Fibroblast of skin of scalp (primary cell): ENCODE measurements at regions not wholly inside any gene's neighbourhood (a gene's known extent, or its start where the extent isn't known, plus 50 kb on each side); places are given as distances from the start of the nearest gene placed in this dataset.
"Not testable (repeated sequence)": the region's sequence is repeated elsewhere in the genome, so short reads cannot be mapped to it uniquely, and the experiment has no call there.

Experiments
- DNase-seq: peaks from one replicate; pipeline ENCODE4 v3.0.0-alpha.2; 2013

DNA sequence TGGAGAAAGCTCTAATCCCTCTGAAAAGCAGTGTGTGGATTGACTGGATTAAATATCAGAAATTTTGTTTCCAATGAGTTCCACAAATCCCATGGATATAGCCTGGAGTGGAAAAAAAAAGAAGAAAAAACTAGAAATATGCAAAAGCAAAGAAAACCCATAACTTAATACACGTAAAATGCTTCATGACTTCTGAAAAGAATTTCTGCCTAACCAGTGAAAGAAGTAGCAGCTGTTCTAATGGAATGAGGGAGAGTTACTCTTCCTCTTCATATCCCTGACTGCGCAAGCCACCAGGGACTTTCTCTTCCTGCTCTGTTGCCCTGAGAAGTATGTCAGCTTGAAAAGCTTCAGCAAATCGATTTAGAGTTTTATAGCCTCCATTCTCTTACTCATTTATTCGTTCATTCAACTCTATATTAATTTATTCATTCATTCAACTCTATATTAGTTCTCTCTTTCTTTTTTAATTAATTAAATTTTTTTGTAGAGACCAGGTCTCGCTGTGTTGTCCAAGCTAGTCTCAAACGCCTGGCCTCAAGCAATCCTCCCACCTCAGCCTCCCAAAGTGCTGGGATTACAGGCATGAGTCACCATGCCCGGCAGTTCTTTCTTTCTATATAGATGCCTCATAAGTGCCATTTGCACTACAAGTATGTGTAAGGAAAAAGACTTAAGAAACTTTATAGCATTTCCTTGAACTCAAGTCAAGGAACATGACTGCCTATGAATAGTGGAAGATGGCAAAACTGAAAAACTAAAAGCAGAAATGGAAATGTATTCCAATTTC, 447.3 kb upstream of the NRP1 start:
- peak; percentile 35 for DNase-seq

GRCh38 chr10:33780961-33781360, 446.5 kb upstream of the NRP1 start:
- DNase-seq, result peak; percentile 12

- no peak for DNase-seq
Observed at GRCh38 chr10:33777223-33777622, 442.8 kb upstream of the NRP1 start.

GRCh38 chr10:33776419-33777070, 442.1 kb upstream of the NRP1 start:
- DNase-seq, result no peak

- DNase-seq, result no peak
Observed at GRCh38 chr10:33774857-33775256, 440.4 kb upstream of the NRP1 start.

DNA sequence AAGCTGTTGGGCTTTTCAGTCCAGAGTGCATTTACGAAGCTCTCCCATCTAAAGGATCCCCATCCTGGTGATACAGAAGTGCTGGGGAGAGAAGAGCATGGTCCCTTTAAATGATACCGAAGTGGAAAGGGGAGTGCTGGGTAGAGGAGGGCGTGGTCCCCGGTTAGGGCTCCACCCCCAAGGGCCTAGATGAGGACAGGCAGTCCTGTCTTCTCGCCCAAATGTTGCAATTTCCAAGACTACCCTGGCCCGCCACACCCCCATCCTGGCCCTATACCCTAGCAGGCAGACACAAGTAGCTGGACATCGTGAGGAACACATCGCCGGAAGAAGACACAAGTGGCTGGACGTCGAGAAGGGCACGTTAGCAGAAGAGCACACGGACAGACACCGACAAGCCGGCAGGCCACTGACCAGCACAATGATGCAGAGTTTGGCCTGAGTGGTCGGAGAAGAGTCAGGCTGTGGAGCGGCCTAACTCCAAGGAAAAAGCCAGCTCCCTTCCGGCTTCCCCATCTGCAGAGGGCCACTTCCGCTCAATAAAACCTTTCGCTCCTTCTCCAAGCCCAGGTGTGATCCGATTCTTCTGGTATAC, 439.5 kb upstream of the NRP1 start:
- DNase-seq, result no peak

- peak; percentile 13 for DNase-seq
Observed at GRCh38 chr10:33773253-33773573, 438.7 kb upstream of the NRP1 start.

DNA sequence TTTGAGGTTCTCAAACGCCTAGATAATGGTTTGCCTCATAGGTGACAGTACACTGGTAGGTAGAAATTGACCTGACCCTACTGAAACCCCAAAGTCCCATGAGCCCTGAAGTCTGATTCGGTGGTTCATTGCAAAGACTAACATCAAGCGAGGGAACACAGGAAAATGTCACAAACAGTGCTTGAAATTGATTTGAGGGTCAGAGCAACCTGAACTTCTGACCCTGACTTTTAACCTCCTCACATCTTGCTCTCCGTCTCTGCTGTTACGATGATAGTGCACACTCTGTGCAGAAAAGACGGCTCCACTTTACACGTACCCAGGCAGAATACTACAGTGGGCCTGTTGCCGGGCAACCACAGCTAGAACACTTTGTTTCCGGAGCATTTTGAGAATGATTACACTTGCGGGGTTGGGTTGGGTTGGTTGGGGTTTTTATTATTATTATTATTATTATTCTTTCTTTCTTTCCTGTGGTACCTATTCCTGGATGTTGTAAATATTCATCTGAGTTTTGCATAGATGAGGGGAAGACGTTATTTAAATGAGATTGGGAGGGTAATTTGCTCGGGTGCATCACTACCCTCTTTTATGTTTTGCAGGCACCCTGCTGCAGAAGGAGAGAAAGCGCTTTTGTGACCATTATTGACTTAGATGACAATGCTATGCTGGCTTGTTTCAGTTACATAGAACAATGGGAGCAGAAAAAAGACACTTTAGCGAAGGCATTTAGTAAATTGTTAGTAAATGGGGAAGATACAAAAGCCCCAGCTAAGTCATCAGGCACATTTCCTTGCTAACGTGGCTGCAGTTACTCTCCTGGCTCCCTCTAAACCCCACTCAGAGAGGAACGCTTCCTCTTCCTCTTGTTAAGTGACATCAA, 438.1 kb upstream of the NRP1 start:
- no peak for DNase-seq

DNA sequence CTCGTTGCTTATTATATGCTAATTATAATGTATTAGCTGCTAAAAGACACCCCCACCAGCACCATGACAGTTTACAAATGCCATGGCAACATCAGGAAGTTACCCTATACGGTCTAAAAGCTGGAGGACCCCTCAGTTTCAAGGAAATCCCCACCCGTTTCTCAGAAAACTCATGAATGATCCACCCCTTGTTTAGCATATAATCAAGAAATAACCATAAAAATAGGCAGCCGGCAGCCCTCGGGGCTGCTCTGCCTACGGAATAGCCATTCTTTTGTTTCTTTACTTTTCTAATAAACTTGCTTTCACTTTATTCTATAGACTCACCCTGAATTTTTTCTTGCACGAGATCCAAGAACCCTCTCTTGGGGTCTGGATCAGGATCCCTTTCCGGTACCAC, 437.4 kb upstream of the NRP1 start:
- DNase-seq, result not testable (repeated sequence)

GRCh38 chr10:33764694-33765185, 430.3 kb upstream of the NRP1 start:
- no peak for DNase-seq

DNA sequence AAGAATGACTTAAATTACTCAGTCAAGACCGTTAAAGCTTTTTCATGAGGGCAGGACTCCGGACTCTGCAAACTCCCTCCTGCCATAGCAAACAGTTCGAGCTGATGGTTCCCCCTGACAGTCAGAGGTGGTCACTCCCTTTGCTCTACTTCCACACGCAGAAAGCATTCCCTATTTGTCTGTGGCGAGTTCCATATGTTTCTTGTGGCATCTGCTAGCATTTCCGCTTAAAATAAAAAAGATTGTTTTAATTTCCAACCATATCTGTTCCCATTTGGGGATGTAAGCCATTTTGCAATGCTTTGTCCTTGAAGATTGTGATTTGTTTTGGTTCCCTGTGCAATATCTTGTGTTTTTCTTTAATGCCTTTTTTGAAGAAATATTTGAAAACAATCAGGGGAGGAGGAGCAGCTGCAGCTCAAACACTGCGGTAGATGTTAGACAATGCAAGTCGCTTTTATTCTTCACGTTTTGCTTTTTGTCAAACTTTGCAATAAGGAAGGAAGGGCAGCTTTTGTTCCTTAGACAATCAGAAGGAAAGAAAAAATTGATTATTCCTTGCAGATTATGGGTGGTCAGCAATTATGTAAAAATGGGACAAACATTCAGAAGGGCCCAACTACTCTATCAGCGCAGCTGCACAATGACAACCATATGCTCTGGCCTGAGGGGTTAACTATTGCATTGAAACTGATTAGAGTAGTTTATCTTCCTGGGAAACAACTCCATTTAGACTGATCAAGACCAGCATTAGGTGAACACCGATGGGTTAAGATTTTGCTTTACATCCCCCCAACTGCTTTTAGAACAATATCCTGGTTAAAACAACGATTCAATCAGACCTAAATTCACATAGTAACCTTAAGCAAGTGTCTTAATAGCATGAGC, 425.8 kb upstream of the NRP1 start:
- DNase-seq, result no peak

DNA sequence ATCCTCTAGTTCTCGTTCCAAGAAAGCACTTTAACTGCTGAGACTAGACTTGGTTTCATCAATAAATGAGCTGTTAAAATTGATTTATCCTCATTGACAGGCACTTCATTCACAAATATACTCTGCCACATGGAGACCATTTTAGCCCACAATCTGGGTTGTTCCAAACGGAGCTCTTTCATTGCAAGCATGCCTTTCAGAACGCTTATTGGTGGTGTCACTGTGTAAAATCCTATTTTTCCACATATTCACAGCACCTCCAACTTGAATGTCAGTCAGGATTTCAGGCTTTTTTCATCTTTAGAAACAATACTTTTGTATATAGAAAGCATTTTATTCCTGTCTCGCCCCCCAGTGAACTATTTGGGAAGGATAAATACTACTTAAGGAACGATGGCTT, 424.7 kb upstream of the NRP1 start:
- no peak for DNase-seq

DNA sequence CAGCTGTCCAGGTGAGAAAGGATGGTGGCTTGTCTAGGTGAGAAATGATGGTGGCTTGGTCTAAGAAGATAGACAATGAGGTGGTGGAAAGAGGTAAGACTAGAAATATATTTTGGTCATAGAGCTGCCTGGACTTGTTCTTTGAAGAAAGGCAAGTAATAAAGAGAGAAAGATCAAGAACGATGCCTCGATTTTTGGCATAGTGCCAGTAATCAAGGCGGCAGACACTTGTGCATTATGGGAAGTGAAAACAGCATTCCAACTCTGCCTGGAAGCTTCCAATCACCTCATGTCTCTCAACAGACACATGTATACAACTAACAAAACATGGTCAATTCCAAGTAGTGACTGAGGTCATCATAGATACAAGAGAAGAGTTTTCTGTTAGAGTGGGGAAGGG, 423.8 kb upstream of the NRP1 start:
- no peak for DNase-seq

GRCh38 chr10:33754052-33754451, 419.6 kb upstream of the NRP1 start:
- no peak for DNase-seq

- DNase-seq, result no peak
Observed at GRCh38 chr10:33753389-33753788, 418.9 kb upstream of the NRP1 start.

DNA sequence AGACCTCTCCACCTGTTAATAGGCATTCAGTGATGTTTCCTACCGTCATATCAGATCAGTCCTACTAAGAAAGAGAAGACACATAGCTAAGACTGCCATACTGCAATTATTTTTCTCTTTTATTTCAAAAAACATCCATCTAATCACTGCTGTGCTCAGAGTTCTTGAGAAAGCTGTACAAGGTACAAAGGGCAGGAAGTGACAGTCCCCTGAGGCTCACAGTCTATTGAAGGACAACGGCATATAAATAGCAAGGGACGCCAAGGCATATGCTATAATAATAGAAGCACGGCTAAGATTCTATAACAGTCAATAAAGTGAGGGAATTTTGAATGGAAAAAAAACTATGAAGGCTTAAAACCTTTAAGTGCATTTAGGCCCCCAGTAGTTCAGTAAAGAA, 415.3 kb upstream of the NRP1 start:
- no peak for DNase-seq

- DNase-seq, result no peak
Observed at GRCh38 chr10:33749067-33749735, 414.7 kb upstream of the NRP1 start.

GRCh38 chr10:33746836-33747268, 412.4 kb upstream of the NRP1 start:
- DNase-seq, result peak; percentile 71

DNA sequence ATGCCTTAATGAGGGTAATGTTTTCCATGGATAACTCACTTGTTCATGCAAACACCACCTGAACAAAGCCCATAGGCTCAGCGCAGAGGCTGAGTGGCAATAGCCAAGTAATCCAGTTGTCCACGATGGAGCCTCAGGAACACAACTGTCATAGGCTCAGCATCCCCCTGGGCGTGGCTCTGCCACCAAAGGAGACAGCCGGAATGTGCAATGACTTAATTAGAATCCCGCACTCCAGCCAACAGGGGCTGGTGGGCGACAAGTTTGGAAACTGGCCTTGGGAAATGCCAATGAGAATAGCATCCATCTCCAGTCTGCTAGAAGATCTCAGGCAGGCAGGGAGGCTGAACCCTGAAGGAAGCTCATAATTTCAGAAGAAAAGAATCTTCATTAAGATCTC, 411.7 kb upstream of the NRP1 start:
- DNase-seq, result no peak

GRCh38 chr10:33743429-33743857, 409.0 kb upstream of the NRP1 start:
- DNase-seq, result no peak

GRCh38 chr10:33739031-33739430, 404.6 kb upstream of the NRP1 start:
- no peak for DNase-seq
